HCT116 (cell line): ENCODE measurements at regions not wholly inside any gene's neighbourhood (a gene's known extent, or its start where the extent isn't known, plus 50 kb on each side); places are given as distances from the start of the nearest gene placed in this dataset.

Experiments
- ATAC-seq: fragments of 200-7000 bp; cut with Tn5 transposase; 2 replicates; pipeline ENCODE4 v1.9.1; 2020; ENCODE audit warnings: mild to moderate bottlenecking, moderate library complexity
- BruUV-seq: library from RNA; stranded (reverse); fragments of 400-500 nt; replicated peaks from 2 replicates; lab custom pipeline; 2021; lab: Mats Ljungman, UMichigan
- CTCF ChIA-PET: fragments of 300-600 bp; sonication (Branson Sonifier 250); formaldehyde crosslinking; loops from one replicate; lab custom pipeline; 2021; ENCODE audit warnings: antibody characterized with exemption; lab: Charles Lee
- POLR2A ChIA-PET: fragments of 300-600, 350-600 bp; sonication (Branson Sonifier 250); formaldehyde crosslinking; loops from one replicate; lab custom pipeline; 2021; ENCODE audit warnings: antibody characterized with exemption; lab: Charles Lee
- RAD21 ChIA-PET, 2 experiments: fragments of 300-600 bp; sonication (Branson Sonifier 250); formaldehyde crosslinking; loops; one replicate each; lab custom pipeline; 2023; ENCODE audit warnings: low total read pairs in 2 of 2; ENCODE audit not compliant: uncharacterized antibody in 2 of 2, unreplicated experiment in 2 of 2, low non-redundant PET in 1 of 2; lab: Charles Lee
- DNase-seq: peaks from one replicate; pipeline ENCODE4 v3.0.0-alpha.2; 2010; ENCODE audit warnings: low read depth, low spot score
- H2AFZ ChIP-seq: fragments of 200-600 bp; shearing (Covaris generic), sonication (generic); 2 replicates; pipeline ENCODE4 v1.6.1; 2017; ENCODE audit warnings: low read depth, mixed run types, mixed read lengths, antibody characterized with exemption, low read length; ENCODE audit not compliant: poor library complexity, severe bottlenecking
- H3K27ac ChIP-seq: 2 replicates; pipeline ENCODE4 v1.5.1; 2012; ENCODE audit warnings: low read depth, low read length
- H3K27me3 ChIP-seq: fragments of 200-600 bp; sonication (generic); 2 replicates; pipeline ENCODE4 v1.6.1; 2016; ENCODE audit warnings: mixed run types, low read length, mixed read lengths; ENCODE audit not compliant: insufficient read depth
- H3K36me3 ChIP-seq, 2 experiments: fragments of 200-500 bp in 1 of 2; fragments of 200-600 bp in 1 of 2; sonication (Bioruptor generic) in 1 of 2; sonication (generic) in 1 of 2; 2 replicates each; pipeline versions ENCODE4 v1.5.1 to v1.6.1; 2014 to 2016; ENCODE audit warnings: low read length in 2 of 2, inconsistent platforms in 1 of 2, mixed read lengths in 1 of 2, mixed run types in 1 of 2; ENCODE audit not compliant: insufficient read depth in 2 of 2, control insufficient read depth in 1 of 2
- H3K4me1 ChIP-seq, 2 experiments: fragments of 200-600 bp in 1 of 2; sonication (generic) in 1 of 2; 2 replicates each; pipeline versions ENCODE4 v1.5.1 to v1.6.1; 2012 to 2017; ENCODE audit warnings: low read length in 2 of 2, inconsistent platforms in 1 of 2, mild to moderate bottlenecking in 1 of 2, mixed read lengths in 1 of 2, mixed run types in 1 of 2, moderate library complexity in 1 of 2; ENCODE audit not compliant: insufficient read depth in 2 of 2, control insufficient read depth in 1 of 2
- H3K4me2 ChIP-seq: fragments of 200-600 bp; sonication (generic); 2 replicates; pipeline ENCODE4 v1.6.1; 2017; ENCODE audit warnings: mixed run types, low read length, mixed read lengths
- H3K4me3 ChIP-seq, 2 experiments: fragments of 200-600 bp in 1 of 2; sonication (generic) in 1 of 2; replicated peaks in 1 of 2; 2 replicates each; pipeline ENCODE4 v1.5.1; 2011 to 2016; ENCODE audit warnings: low read length in 2 of 2, control low read depth in 1 of 2, low read depth in 1 of 2, mild to moderate bottlenecking in 1 of 2, mixed read lengths in 1 of 2, mixed run types in 1 of 2
- H3K79me2 ChIP-seq: fragments of 200-600 bp; sonication (generic); 2 replicates; pipeline ENCODE4 v1.6.1; 2017; ENCODE audit warnings: mild to moderate bottlenecking, mixed run types, low read length, moderate library complexity, mixed read lengths; ENCODE audit not compliant: insufficient read depth
- H3K9ac ChIP-seq: fragments of 200-600 bp; sonication (generic); 2 replicates; pipeline ENCODE4 v1.6.1; 2016; ENCODE audit warnings: low read length, mixed read lengths
- H3K9me2 ChIP-seq: fragments of 200-600 bp; sonication (generic), shearing (Covaris generic); 2 replicates; pipeline ENCODE4 v1.6.1; 2017; ENCODE audit warnings: mixed run types, mild to moderate bottlenecking, moderate library complexity; ENCODE audit not compliant: insufficient read depth
- H3K9me3 ChIP-seq, 2 experiments: fragments of 200-500 bp in 1 of 2; fragments of 200-600 bp in 1 of 2; sonication (Bioruptor generic) in 1 of 2; sonication (generic) in 1 of 2; 2 replicates each; pipeline ENCODE4 v1.6.1; 2014 to 2017; ENCODE audit warnings: low read length in 2 of 2, mixed read lengths in 2 of 2, inconsistent platforms in 1 of 2, low read depth in 1 of 2, mild to moderate bottlenecking in 1 of 2, mixed run types in 1 of 2, moderate library complexity in 1 of 2; ENCODE audit not compliant: control insufficient read depth in 1 of 2, insufficient read depth in 1 of 2
- H4K20me1 ChIP-seq: fragments of 200-600 bp; sonication (generic), shearing (Covaris generic); 2 replicates; pipeline ENCODE4 v1.6.1; 2017; ENCODE audit warnings: mixed run types, mild to moderate bottlenecking, moderate library complexity; ENCODE audit not compliant: insufficient read depth
- CBX3 ChIP-seq: IDR thresholded peaks from 2 replicates; pipeline ENCODE4 v1.6.1; 2012; ENCODE audit warnings: low read depth
- CEBPB ChIP-seq: IDR thresholded peaks from 2 replicates; pipeline ENCODE4 v1.6.1; 2012; ENCODE audit warnings: low read depth
- ELF1 ChIP-seq: IDR thresholded peaks from 2 replicates; pipeline ENCODE4 v1.6.1; 2012; ENCODE audit warnings: low read depth, borderline replicate concordance
- EZH2phosphoT487 ChIP-seq: fragments of 200-600 bp; IDR thresholded peaks from 2 replicates; pipeline ENCODE4 v1.6.1; 2018; ENCODE audit warnings: antibody characterized with exemption, borderline replicate concordance
- FOSL1 ChIP-seq: IDR thresholded peaks from 2 replicates; pipeline ENCODE4 v1.6.1; 2012; ENCODE audit warnings: low read depth
- JUND ChIP-seq: IDR thresholded peaks from 2 replicates; pipeline ENCODE4 v1.6.1; 2012
- POLR2A ChIP-seq: IDR thresholded peaks from 2 replicates; pipeline ENCODE4 v1.7.0; 2011; ENCODE audit warnings: borderline replicate concordance; ENCODE audit not compliant: insufficient read depth, insufficient read length; ENCODE audit errors: extremely low read depth
- POLR2AphosphoS5 ChIP-seq: IDR thresholded peaks from 2 replicates; pipeline ENCODE4 v1.6.1; 2011; ENCODE audit warnings: mild to moderate bottlenecking, low read depth, low read length, moderate library complexity
- RAD21 ChIP-seq: IDR thresholded peaks from 2 replicates; pipeline ENCODE4 v1.6.1; 2012; ENCODE audit warnings: low read depth, mild to moderate bottlenecking
- SP1 ChIP-seq: IDR thresholded peaks from 2 replicates; pipeline ENCODE4 v1.6.1; 2012; ENCODE audit warnings: low read depth
- SRF ChIP-seq: IDR thresholded peaks from 2 replicates; pipeline ENCODE4 v1.6.1; 2012; ENCODE audit warnings: low read depth
- YY1 ChIP-seq: IDR thresholded peaks from 2 replicates; pipeline ENCODE4 v1.6.1; 2011; ENCODE audit warnings: low read length, low read depth, moderate library complexity, mild to moderate bottlenecking; ENCODE audit not compliant: insufficient replicate concordance; ENCODE audit errors: extremely low read depth
- ZBTB33 ChIP-seq: IDR thresholded peaks from 2 replicates; pipeline ENCODE4 v1.6.1; 2011; ENCODE audit warnings: mild to moderate bottlenecking, low read length, moderate library complexity; ENCODE audit not compliant: insufficient replicate concordance; ENCODE audit errors: extremely low read depth
- ZFX ChIP-seq: fragments of 450-650 bp; IDR thresholded peaks from 2 replicates; pipeline ENCODE4 v1.6.1; 2017
- intact Hi-C: fragments of 100-400 bp; cut with micrococcal nuclease; formaldehyde crosslinking; loops from 2 replicates; pipeline ENCODE4 v1.10.0; 2022

- RAD21 ChIA-PET = no interaction called here
- intact Hi-C loops = no loop called here
- DNase-seq (no peak), ATAC-seq (no peak)
- Histone ChIP-seq H2AFZ (no peak overlapping the region), H3K4me2 (no peak overlapping the region), H3K9me2 (no peaks in the 10 kb centered on the region), H3K4me1 (peaks cover 0 to 12% of the 10 kb centered on the region in 2 experiments; a peak in 1 of 4 replicates), H3K9ac (no peak overlapping the region), H3K9me3 (no peaks in the 10 kb centered on the region), H3K27me3 (no peaks in the 10 kb centered on the region), H3K4me3 (no peak overlapping the region), H4K20me1 (no peaks in the 10 kb centered on the region), H3K79me2 (no peaks in the 10 kb centered on the region), H3K27ac (no peak overlapping the region), H3K36me3 (no peaks in the 10 kb centered on the region)
- POLR2A ChIA-PET = no interaction called here
- TF ChIP-seq POLR2A (no peak), ELF1 (no peak), JUND (no peak)
- no TSS peak for BruUV-seq
- CTCF ChIA-PET = no interaction called here
Observed at GRCh38 chr6:109303640-109304283, 78.5 kb downstream of the CD164 start.

DNA sequence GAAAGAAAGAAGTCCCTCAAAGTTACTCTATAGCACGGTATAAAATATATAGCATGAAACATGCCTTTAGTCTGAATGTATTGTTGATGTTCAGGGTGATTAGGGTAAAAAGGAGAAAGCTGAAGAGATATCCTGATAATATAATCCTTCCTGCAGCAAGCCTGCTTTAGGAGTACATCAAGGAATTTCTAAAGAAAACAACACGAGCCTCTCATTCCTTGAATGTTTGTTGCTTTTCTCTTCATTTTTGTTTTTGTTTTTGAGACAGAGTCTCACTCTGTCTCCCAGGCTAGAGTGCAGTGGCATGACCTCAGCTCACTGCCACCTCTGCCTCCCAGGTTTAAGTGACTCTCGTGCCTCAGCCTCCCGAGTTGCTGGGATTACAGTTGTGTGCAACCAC is 79.1 kb downstream of the CD164 start:
- no peak overlapping the region for H3K4me3 ChIP-seq
- CTCF ChIA-PET = no interaction called here
- H3K27ac ChIP-seq = no peak overlapping the region
- no TSS peak for BruUV-seq
- H2AFZ ChIP-seq = no peak overlapping the region
- DNase-seq (no peak), ATAC-seq (no peak)
- no peak overlapping the region for H3K4me2 ChIP-seq
- peaks cover 0 to 11% of the 10 kb centered on the region in 2 experiments; a peak in 1 of 4 replicates for H3K4me1 ChIP-seq
- intact Hi-C loops = no loop called here
- H3K9me2 ChIP-seq = no peaks in the 10 kb centered on the region
- no peaks in the 10 kb centered on the region for H3K9me3 ChIP-seq
- H3K9ac ChIP-seq = no peak overlapping the region
- H3K36me3 ChIP-seq = no peaks in the 10 kb centered on the region
- H3K79me2 ChIP-seq = no peaks in the 10 kb centered on the region
- RAD21 ChIA-PET = no interaction called here
- H3K27me3 ChIP-seq = no peaks in the 10 kb centered on the region
- H4K20me1 ChIP-seq = no peaks in the 10 kb centered on the region
- POLR2A ChIA-PET = no interaction called here
- TF ChIP-seq POLR2A = no peak
- no peak for TF ChIP-seq SP1
- TF ChIP-seq FOSL1 = no peak
- no peak for TF ChIP-seq ZFX
- TF ChIP-seq CEBPB = no peak
- no peak for TF ChIP-seq RAD21
- TF ChIP-seq CBX3 = no peak
- no peak for TF ChIP-seq YY1
- no peak for TF ChIP-seq ZBTB33
- no peak for TF ChIP-seq EZH2phosphoT487
- TF ChIP-seq POLR2AphosphoS5 = no peak
- no peak for TF ChIP-seq SRF
